Activated naive CD4-positive, alpha-beta T cell (primary cell): ENCODE measurements at regions not wholly inside any gene's neighbourhood (a gene's known extent, or its start where the extent isn't known, plus 50 kb on each side); places are given as distances from the start of the nearest gene placed in this dataset.

Source experiments
- DNase-seq, 4 experiments: peaks; one replicate each; lab custom pipeline; 2025; lab: John Stamatoyannopoulos, UW

- DNase-seq: no peak
Measured at GRCh38 chr14:96638041-96638855, 136.1 kb downstream of the PAPOLA start.

DNA sequence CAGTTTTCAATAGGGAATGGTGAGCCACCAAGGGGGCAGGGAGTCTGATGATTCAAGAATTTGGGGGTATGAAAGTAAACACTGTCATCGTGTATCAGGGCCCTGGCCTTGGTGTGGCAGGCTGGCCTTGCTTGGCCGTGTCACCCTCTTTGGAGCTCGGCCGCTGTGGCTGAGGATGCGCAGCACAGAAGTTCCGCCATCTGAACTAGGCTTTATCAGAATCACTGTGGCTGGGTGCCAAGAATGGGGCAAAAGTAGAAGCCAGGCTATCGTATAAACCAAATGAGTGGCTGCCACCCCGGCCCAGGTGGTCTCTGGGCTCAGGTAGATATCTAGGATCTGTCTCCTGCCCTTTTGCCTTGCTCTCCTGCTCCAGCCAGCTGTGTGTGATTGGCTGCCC is 137.4 kb downstream of the PAPOLA start:
- no peak for DNase-seq

DNA sequence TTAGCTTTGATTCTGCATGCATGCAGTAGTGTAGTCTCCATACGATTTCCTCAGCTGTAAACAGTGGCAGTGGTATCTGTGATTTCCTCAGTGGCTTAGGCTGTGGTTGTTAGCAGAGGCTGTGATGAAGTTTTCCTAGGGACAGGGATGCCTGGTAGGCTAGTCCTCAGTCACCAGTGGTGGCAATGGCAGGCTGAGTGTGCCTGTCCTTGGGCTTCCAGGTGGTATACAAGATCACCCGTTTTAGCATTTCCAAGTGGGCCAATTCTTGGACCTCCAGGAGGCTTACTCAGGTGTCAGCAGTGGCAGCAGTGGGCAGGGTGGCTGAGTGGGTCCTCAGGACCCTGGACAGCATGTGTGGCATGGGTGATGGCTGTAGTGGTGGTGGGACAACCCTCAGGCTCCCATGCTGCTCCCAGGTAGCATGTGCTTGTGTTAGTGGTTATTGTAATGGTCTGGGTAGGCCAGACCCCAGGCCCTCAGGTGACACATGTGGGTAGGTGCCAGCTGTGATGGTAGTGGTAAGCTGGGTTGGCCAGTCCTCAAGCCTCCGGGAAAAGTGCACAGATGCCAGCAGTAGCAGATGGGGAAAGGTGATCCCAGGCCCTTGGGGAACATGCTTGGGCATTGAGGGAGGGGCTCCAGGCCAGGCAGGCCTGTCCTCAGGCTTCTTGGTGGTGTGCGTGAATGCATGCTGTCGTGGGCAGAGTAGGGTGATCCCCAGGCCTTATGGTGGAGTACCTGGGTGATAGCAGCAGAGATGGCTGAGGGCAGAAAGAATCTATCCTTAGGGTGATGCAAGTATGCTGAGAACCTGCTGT is 146.5 kb downstream of the PAPOLA start:
- DNase-seq: no peak

DNA sequence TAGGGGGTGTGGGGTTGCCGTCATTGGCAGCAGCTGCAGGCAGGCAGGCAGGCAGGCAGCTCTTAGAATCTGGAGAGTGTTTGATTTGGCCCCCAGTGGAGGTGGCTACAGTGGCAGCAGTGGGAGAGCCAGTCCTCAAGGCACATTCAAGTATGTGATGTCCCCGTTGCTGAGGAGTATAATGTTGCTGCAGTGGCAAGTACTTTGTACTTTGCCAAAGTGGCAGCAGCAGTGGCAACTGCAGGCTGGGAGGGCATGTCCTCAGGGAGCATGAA is 147.1 kb downstream of the PAPOLA start:
- no peak for DNase-seq

DNA sequence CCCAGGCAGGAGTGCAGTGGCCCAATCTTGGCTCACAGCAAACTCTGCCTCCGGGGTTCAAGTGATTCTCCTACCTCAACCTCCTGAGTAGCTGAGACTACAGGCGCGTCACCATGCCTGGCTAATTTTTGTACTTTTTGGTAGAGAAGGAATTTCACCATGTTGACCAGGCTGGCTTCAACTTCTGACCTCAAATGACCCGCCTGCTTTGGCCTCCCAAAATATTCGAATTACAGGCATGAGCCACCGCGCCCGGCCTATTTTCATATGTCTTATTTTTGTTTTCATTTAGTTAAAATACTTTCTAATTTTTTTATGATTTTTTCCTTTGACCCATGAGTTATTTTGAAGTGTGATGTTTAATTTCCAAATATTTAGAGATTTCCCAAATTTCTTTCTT is 143.6 kb upstream of the VRK1 start:
- DNase-seq: no peak

DNA sequence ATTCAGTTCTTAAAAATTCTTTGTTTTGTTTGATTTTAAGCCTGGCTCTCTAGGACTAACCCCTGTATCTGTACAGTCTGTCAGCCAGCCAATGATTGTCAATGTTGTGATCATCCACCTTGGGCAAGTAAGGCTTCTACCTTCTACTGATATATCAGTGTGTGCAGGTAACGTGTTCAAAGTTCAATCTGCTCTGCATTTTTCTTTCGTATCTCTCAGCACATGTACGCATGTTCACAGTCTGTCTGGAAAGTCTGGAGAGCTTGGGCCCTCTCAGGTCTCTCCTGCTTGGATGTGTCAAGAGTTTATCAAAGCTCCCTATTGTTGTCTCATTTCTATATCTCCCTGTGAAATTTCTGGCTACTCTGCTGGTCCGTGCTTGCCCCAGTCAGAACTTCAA is 138.6 kb upstream of the VRK1 start:
- no peak for DNase-seq

GRCh38 chr14:96660123-96660522 is 137.1 kb upstream of the VRK1 start:
- DNase-seq: no peak

DNA sequence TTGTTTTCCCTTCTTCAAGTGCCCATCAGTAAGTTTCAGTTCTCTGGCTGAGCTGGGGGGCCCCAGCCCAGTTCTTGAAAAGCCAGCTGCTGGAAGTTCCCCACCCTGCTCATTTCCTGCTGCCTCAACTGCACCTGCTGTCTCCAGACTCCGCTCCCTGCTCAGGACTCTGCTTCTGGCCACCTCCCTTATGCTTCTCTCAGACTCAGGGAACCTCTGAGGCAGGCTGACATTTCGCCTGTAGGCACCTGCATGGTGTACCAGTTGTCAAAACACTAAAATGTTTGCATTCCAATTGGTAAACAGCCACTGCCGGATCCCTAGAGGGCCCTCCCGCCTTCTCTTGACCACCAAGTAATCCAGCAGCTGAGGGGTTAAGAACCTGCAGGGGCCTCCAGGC is 136.5 kb upstream of the VRK1 start:
- DNase-seq: no peak

DNA sequence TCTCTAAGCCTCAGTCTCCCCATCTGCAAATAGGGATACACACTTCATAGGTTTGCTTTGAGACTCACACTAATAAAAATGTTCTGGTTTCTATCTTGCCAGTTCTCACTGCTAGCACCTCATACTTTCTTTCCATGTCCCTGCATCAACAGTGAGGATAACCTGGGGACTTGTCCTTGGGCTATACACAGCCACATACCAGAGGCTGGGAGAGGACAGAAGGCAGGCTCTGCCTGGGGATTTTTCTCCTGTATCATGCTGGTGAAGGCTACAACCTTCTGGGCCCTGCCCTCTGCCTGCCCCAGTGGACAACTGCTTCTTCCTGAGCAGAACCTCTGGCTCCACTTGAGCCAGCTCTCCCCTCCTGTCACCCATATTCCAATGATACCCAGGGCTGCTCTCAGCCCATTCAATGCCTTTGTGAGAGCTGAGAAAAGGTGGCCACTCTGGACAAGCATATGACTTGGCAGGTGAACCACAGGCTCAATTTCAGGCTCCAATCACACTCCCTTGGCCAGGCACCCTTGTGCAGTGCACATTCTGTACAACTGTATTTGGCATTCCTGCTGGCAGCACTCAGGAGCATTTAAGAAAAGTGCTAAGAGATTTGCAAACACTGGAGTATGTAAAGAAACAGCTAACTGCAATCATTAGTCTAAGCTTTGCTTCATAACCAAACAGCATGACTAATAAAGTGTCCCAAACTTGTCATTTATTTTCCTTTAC is 135.8 kb upstream of the VRK1 start:
- no peak for DNase-seq

GRCh38 chr14:96662116-96662970 is 134.8 kb upstream of the VRK1 start:
- DNase-seq: no peak

GRCh38 chr14:96663076-96663475 is 134.1 kb upstream of the VRK1 start:
- no peak for DNase-seq

DNA sequence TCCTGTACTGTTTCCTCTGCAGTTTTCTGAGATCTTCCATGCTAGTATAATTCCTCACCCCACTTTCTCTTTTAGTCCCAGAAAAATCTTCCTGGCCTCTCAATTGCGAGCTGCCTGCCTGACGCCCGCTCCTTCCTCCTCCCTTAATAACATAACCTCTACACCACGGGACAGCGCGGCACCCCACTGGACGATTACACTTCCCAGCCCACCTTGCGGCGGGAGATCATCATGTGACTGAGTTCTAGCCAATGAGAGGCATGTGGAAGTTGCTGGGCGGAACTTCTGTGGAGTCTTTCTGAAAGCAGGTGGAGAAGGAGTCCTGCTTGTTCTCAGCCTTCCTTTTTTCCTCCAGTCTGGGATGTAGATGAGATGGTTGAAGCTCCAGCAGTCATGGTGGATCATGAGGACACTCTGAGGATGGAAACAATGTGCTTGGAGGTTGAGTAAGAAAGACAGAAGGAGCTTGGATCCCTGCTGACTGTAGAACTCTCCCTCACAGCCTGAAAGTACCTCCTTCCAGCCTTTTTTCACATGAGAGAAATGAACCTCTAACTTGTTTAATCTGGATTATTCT is 133.6 kb upstream of the VRK1 start:
- DNase-seq: no peak

DNA sequence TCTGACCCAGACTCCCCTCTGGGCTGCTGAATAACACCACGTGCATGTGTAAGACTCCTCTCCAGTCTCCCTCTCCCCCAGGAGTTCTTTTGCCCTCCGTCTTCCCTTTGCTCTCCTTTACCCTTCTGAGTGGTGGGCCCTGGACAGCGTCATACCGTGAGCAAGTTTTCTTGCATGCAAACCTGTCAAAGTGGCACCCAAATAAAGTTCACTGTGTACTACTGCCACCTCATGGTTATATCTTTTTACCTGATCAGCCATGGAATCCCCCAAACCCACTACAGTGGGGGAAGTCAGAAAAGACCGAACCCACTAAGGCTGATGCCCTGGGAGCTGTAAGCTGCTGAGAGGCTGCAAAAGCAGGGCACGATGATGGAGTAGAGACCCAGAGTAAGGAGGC is 131.1 kb upstream of the VRK1 start:
- DNase-seq: no peak

DNA sequence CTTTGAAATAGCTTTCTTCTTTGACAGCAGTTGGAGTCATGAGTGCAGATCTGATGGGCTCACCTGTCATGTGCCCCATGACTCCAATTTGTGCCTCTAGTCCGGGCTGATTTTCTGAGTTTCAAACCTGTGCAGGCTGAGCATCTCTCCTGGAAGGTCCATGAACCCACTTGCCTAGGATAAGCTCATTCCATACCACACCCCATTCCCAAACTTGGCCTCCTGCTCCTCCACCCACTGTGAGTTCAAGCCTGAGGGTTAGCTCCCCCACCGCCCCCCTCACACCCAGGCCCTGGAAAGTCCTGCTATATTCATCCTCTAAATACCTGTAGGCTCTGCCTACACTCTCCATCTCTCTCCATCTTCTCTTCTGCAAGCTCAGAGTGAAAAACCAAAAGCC is 126.8 kb upstream of the VRK1 start:
- DNase-seq: no peak

GRCh38 chr14:96671218-96671617 is 126.0 kb upstream of the VRK1 start:
- no peak for DNase-seq

- no peak for DNase-seq
Measured at GRCh38 chr14:96673706-96674105, 123.5 kb upstream of the VRK1 start.

DNA sequence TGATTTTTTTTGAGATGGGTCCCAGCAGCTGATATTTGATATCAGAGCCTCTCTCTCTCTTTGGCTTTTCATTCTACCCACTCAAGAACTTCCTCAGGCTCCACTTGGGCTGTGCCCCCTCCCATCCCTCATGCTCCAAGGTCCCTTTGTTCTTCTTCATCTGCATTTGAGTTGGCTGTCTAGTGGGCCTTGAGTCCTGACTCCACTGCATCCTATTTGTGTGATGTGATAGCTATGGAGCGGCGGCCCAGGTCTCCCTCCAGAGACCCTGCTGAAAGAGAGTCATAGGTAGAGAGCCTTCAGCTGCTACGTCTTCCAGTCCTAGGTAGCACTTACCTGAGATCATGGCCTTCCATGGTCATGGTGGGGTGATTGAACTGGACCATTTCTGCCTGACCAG is 123.1 kb upstream of the VRK1 start:
- DNase-seq: no peak

- DNase-seq: no peak
Measured at GRCh38 chr14:96676166-96676565, 121.0 kb upstream of the VRK1 start.

DNA sequence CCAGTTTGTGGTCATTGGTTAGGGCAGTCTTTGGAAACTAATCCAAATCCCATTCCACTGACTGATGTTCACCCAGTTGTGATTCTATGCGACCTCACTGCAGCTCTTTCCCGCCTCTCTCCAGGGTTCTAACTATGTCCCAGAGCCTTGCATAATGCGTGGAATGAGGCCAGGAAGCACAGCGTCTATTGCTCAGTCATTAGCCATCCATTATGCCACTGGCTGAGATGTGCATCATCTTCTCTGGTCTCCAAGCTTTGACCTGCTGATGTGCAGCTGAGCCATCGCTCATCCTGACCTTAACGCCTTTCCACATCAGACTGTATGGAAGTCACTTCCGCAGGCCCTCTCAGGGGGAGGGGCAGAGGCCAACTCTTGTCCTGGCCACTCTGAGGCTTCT is 115.4 kb upstream of the VRK1 start:
- DNase-seq: no peak

DNA sequence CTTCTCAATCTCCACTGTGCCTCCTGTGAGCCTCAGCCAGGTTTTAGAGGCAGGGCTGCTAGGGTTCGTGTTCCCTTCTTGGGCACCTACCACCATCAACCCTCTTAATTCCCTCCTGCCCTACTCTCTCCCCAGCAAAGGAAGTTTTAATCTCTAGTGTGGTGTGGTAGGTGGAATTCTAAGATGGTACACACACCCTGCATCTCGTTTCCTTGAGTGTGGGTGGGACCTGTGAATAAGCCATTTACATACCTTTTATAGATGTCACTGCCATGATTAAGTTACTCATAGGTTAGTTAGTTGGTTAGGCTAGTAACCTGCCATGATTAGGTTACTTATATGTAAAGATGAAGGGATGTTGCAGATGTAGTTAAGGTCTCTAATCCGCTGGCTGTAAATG is 114.8 kb upstream of the VRK1 start:
- DNase-seq: no peak

DNA sequence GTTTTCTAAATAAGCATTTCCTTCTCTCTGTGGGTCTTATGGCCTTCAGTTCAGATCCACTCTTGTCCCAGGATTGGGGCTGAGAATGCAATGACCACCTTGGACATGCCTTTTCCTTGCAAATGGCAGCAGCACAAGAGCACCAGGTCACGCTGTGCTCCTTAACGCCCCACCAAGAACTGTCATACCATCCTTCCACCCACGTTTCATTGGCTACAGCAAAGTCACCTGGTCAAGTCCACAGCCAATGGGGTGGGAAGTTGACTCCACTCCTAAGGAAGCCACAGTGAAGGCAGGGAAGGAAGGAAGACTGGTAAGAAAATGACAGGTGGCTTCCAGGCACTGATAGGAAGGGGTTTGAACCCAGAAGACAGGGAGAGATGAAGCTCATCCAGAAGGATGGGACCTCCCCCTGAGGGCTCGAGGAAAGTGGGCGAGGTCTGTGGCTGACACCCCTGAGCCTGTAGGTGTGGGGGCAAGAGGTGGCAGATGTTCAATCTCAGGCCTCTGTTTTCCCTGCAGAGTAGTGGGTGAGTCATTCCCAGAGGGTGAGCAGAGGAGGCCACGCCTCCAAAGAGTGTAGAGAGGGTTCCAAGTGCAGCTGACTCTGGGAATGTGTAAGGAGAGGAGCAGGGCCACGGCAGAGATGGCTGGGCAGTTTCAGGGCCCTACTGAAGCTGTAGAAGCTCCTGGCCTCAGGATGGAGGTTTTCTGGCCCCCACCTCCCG is 113.5 kb upstream of the VRK1 start:
- no peak for DNase-seq
